SK-N-SH (cell line): ENCODE measurements at regions not wholly inside any gene's neighbourhood (a gene's known extent, or its start where the extent isn't known, plus 50 kb on each side); places are given as distances from the start of the nearest gene placed in this dataset.

Source experiments
- CTCF ChIA-PET: fragments of 300-600, 350-600 bp; formaldehyde crosslinking; extraction: SDS; loops from one replicate; lab custom pipeline; 2021; lab: Yijun Ruan, JAX
- POLR2A ChIA-PET: fragments of 350-600 bp; sonication (Branson Sonifier 250); formaldehyde crosslinking; extraction: SDS; loops from one replicate; lab custom pipeline; 2020; ENCODE audit warnings: antibody characterized with exemption, inconsistent platforms; lab: Yijun Ruan, JAX
- DNase-seq: peaks from one replicate; pipeline ENCODE4 v3.0.0; 2012
- H2AFZ ChIP-seq: fragments of 200-600 bp; sonication (generic); 2 replicates; pipeline ENCODE4 v1.8.1; 2016; ENCODE audit warnings: antibody characterized with exemption, mild to moderate bottlenecking, low read depth
- H3F3A ChIP-seq: fragments of 200-600 bp; sonication (generic); replicated peaks from 2 replicates; pipeline ENCODE3; 2016; ENCODE audit warnings: antibody characterized with exemption, mild to moderate bottlenecking; ENCODE audit not compliant: insufficient read depth
- H3K27ac ChIP-seq, 2 experiments: fragments of 200-500 bp in 1 of 2; fragments of 200-600 bp in 1 of 2; sonication (Bioruptor generic) in 1 of 2; sonication (generic), shearing (Covaris generic) in 1 of 2; 2 replicates each; pipeline versions ENCODE4 v1.5.1 to v1.6.1; 2014 to 2016; ENCODE audit warnings: low read depth in 2 of 2, inconsistent platforms in 1 of 2, low read length in 1 of 2, mild to moderate bottlenecking in 1 of 2, mixed read lengths in 1 of 2
- H3K27me3 ChIP-seq: fragments of 200-600 bp; sonication (generic), shearing (Covaris generic); 2 replicates; pipeline ENCODE4 v1.6.1; 2016; ENCODE audit warnings: mixed run types; ENCODE audit not compliant: insufficient read depth
- H3K36me3 ChIP-seq, 2 experiments: fragments of 200-500 bp in 1 of 2; fragments of 200-600 bp in 1 of 2; sonication (Bioruptor generic) in 1 of 2; sonication (generic) in 1 of 2; replicated peaks in 1 of 2; 2 replicates each; pipeline versions ENCODE3 to v1.5.1; 2014 to 2016; ENCODE audit warnings: low read length in 1 of 2, mild to moderate bottlenecking in 1 of 2; ENCODE audit not compliant: insufficient read depth in 2 of 2, control insufficient read depth in 1 of 2
- H3K4me1 ChIP-seq, 2 experiments: fragments of 200-500 bp in 1 of 2; fragments of 200-600 bp in 1 of 2; sonication (Bioruptor generic) in 1 of 2; sonication (generic), shearing (Covaris generic) in 1 of 2; 2 replicates each; pipeline versions ENCODE4 v1.5.1 to v1.6.1; 2014 to 2016; ENCODE audit warnings: low read depth in 1 of 2, low read length in 1 of 2, mixed run types in 1 of 2; ENCODE audit not compliant: insufficient read depth in 2 of 2, control insufficient read depth in 1 of 2
- H3K4me2 ChIP-seq: fragments of 200-600 bp; sonication (generic), shearing (Covaris generic); 2 replicates; pipeline ENCODE4 v1.6.1; 2017; ENCODE audit warnings: mixed run types
- H3K4me3 ChIP-seq, 2 experiments: fragments of 200-500 bp in 1 of 2; fragments of 200-600 bp in 1 of 2; sonication (Bioruptor generic) in 1 of 2; sonication (generic), shearing (Covaris generic) in 1 of 2; 2 replicates each; pipeline versions ENCODE4 v1.5.1 to v1.8.1; 2014 to 2016; ENCODE audit warnings: low read depth in 2 of 2, inconsistent platforms in 1 of 2, low read length in 1 of 2, mild to moderate bottlenecking in 1 of 2, mixed read lengths in 1 of 2, moderate library complexity in 1 of 2
- H3K79me2 ChIP-seq: fragments of 200-600 bp; sonication (generic); 2 replicates; pipeline ENCODE4 v1.8.1; 2017; ENCODE audit warnings: mild to moderate bottlenecking; ENCODE audit not compliant: insufficient read depth
- H3K9ac ChIP-seq: fragments of 200-600 bp; sonication (generic); 2 replicates; pipeline ENCODE4 v1.6.1; 2017; ENCODE audit warnings: mixed run types
- H3K9me2 ChIP-seq: fragments of 200-600 bp; sonication (generic); 2 replicates; pipeline ENCODE4 v1.6.1; 2017; ENCODE audit warnings: mixed run types
- H3K9me3 ChIP-seq: fragments of 200-600 bp; sonication (generic); 2 replicates; pipeline ENCODE4 v1.6.1; 2017; ENCODE audit warnings: mixed run types, mild to moderate bottlenecking, moderate library complexity
- H4K20me1 ChIP-seq: fragments of 200-600 bp; sonication (generic); 2 replicates; pipeline ENCODE4 v1.6.1; 2017; ENCODE audit warnings: mild to moderate bottlenecking, mixed run types; ENCODE audit not compliant: insufficient read depth
- CHD2 ChIP-seq: fragments of 150-350 bp; IDR thresholded peaks from 2 replicates; pipeline ENCODE4 v1.6.1; 2018; ENCODE audit warnings: low read length; ENCODE audit not compliant: partially characterized antibody
- CTCF ChIP-seq: fragments of 200-600 bp; sonication (generic); IDR thresholded peaks from 2 replicates; pipeline ENCODE4 v1.6.1; 2017; ENCODE audit warnings: antibody characterized with exemption, mild to moderate bottlenecking, moderate library complexity
- ELF1 ChIP-seq: IDR thresholded peaks from 2 replicates; pipeline ENCODE4 v1.4.0; 2012
- EP300 ChIP-seq, 2 experiments: IDR thresholded peaks; 2 replicates each; pipeline versions ENCODE4 v1.4.0 to v1.6.1; 2012; ENCODE audit warnings: borderline replicate concordance in 1 of 2, low read depth in 1 of 2, low read length in 1 of 2
- GABPA ChIP-seq: IDR thresholded peaks from 2 replicates; pipeline ENCODE4 v1.4.0; 2012; ENCODE audit warnings: low read depth, mild to moderate bottlenecking
- MAX ChIP-seq: IDR thresholded peaks from 2 replicates; pipeline ENCODE4 v1.4.0; 2012; ENCODE audit warnings: low read depth
- MXI1 ChIP-seq: IDR thresholded peaks from 2 replicates; pipeline ENCODE4 v1.6.1; 2012; ENCODE audit warnings: mild to moderate bottlenecking, low read depth, low read length, improper control_type of control experiment
- NFIC ChIP-seq: IDR thresholded peaks from 2 replicates; pipeline ENCODE4 v1.4.0; 2012; ENCODE audit warnings: borderline replicate concordance
- POLR2AphosphoS5 ChIP-seq: IDR thresholded peaks from 2 replicates; pipeline ENCODE4 v1.6.1; 2012; ENCODE audit warnings: low read depth, low read length
- REST ChIP-seq: IDR thresholded peaks from 2 replicates; pipeline ENCODE4 v1.6.1; 2012; ENCODE audit warnings: mild to moderate bottlenecking, low read depth, low read length, moderate library complexity
- RXRA ChIP-seq: IDR thresholded peaks from 2 replicates; pipeline ENCODE4 v1.4.0; 2012; ENCODE audit warnings: low read depth, mild to moderate bottlenecking, borderline replicate concordance
- SIN3A ChIP-seq: IDR thresholded peaks from 2 replicates; pipeline ENCODE4 v1.6.1; 2012; ENCODE audit warnings: low read depth, mild to moderate bottlenecking, low read length, moderate library complexity, borderline replicate concordance
- SMC3 ChIP-seq: IDR thresholded peaks from 2 replicates; pipeline ENCODE4 v1.6.1; 2012; ENCODE audit warnings: low read depth, low read length, improper control_type of control experiment
- USF2 ChIP-seq: fragments of 150-350 bp; IDR thresholded peaks from 2 replicates; pipeline ENCODE4 v1.6.1; 2017; ENCODE audit warnings: antibody characterized with exemption, low read length, low read depth, borderline replicate concordance
- YY1 ChIP-seq: IDR thresholded peaks from 2 replicates; pipeline ENCODE4 v1.4.0; 2012; ENCODE audit warnings: low read depth, mild to moderate bottlenecking
- WGBS: methylation state at CpG from one replicate; pipeline ENCODE4 v1.1.6; 2017; ENCODE audit warnings: low lambda C conversion rate; 5-methylcytosine and 5-hydroxymethylcytosine counted together

GRCh38 chr5:166624573-166624972, 1666.9 kb upstream of the WWC1 start:
- Histone ChIP-seq H3K4me3 (no peak overlapping the region), H3K9me2 (no peaks in the 10 kb centered on the region), H3K27ac (no peak overlapping the region), H3K9me3 (peaks cover 3% of the 10 kb centered on the region; the same call in 1 of the 2 replicates), H3K4me1 (no peaks in the 10 kb centered on the region; a peak in 1 of 4 replicates), H4K20me1 (no peaks in the 10 kb centered on the region), H3K9ac (no peak overlapping the region), H3K79me2 (no peaks in the 10 kb centered on the region), H3K36me3 (no peaks in the 10 kb centered on the region), H3F3A (no peaks in the 10 kb centered on the region), H3K4me2 (no peak overlapping the region), H3K27me3 (no peaks in the 10 kb centered on the region), H2AFZ (no peak overlapping the region)
- ChIA-PET POLR2A (no interaction called here), CTCF (no interaction called here)
- TF ChIP-seq RXRA (no peak), SMC3 (no peak), USF2 (no peak), YY1 (no peak), POLR2AphosphoS5 (no peak), REST (no peak), MAX (no peak), MXI1 (no peak), SIN3A (no peak), ELF1 (no peak), GABPA (no peak), CHD2 (no peak), CTCF (no peak), NFIC (no peak), EP300 (IDR thresholded peaks at IDR 0.05; ENCODE audit: borderline replicate concordance in 1 of 2, low read depth in 1 of 2, low read length in 1 of 2) (no peak)
- no peak for DNase-seq
- WGBS: 19% methylated on average over 3 of the region's 3 CpGs
